ENCODE measurements at regions not wholly inside any gene's neighbourhood (a gene's known extent, or its start where the extent isn't known, plus 50 kb on each side); places are given as distances from the start of the nearest gene placed in this dataset.

DNA sequence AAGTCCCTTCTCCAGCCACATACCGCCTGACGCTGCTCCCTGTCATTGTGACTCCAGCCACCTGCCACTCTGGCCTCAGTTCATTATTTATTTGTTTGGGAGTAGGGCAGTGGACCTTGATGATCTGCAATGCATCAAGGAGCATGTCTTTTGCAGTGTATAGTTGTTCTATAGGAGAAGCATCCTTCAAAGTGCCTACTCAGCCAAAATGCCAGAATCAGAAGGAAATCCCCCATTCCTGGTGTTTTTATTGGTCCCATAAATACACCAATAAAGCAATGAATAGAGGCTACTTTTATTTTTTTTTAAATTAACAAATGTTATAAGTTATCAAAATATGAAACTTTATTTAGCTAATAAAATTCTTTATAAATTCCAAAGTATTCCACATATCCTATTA lies 123.8 kb upstream of the NSMCE3 start:
- H3K27ac ChIP-seq (ENCODE audit: low read depth, low read length): no peak overlapping the region
- no peak overlapping the region for H4K91ac ChIP-seq (replicated peaks; ENCODE audit: insufficient read length, low read length)
- H2AFZ ChIP-seq (ENCODE audit: low read length): no peak overlapping the region
- no peak overlapping the region for H3K56ac ChIP-seq (replicated peaks; ENCODE audit: insufficient read length, low read depth, low read length)
- H2BK20ac ChIP-seq (ENCODE audit: low read length): no peak overlapping the region
- H3K9me3 ChIP-seq (ENCODE audit: insufficient read depth in 2 of 2, low read depth in 1 of 2, low read length in 1 of 2): no peaks in the 10 kb centered on the region
- POLR2A ChIA-PET (ENCODE audit: partially characterized antibody): no interaction called here
- H3K9ac ChIP-seq (replicated peaks in 1 of 4; ENCODE audit: extremely low read depth in 1 of 4, low read depth in 3 of 4, low read length in 3 of 4): no peak overlapping the region
- CTCF ChIA-PET (ENCODE audit: partially characterized antibody): no interaction called here
- no peaks in the 10 kb centered on the region for H3K4me1 ChIP-seq (replicated peaks in 1 of 4; ENCODE audit: control insufficient read depth in 3 of 4, insufficient read depth in 4 of 4, low read length in 3 of 4)
- WGBS, 2 experiments (ENCODE audit: extremely low coverage in 1 of 2, insufficient coverage in 1 of 2, insufficient read length in 1 of 2, insufficient replicate concordance in 2 of 2, low coverage in 1 of 2, low lambda C conversion rate in 2 of 2, missing lambda C conversion rate in 1 of 2): 94% methylated on average over 2 of the region's 2 CpGs; no CpG with 5 or more reads in 1 of the 2 experiments
- no peaks in the 10 kb centered on the region for H3K79me2 ChIP-seq (ENCODE audit: control insufficient read depth in 1 of 2, insufficient read depth in 2 of 2, low read length in 2 of 2)
- no peak for DNase-seq (ENCODE audit: low read depth in 1 of 2, low spot score in 2 of 2)
- no peaks in the 10 kb centered on the region for H3K36me3 ChIP-seq (ENCODE audit: control insufficient read depth in 2 of 4, insufficient read depth in 4 of 4, low read length in 3 of 4)
- H3K4me2 ChIP-seq (ENCODE audit: insufficient read depth in 1 of 2, low read depth in 2 of 2, low read length in 2 of 2): no peak overlapping the region
- H2BK5ac ChIP-seq (ENCODE audit: low read depth, low read length): no peak overlapping the region
- H2AK5ac ChIP-seq (ENCODE audit: low read depth, low read length): no peak overlapping the region
- no peaks in the 10 kb centered on the region for H3K23me2 ChIP-seq (ENCODE audit: low read depth, low read length)
- no peak overlapping the region for H3K4me3 ChIP-seq (ENCODE audit: extremely low read depth in 1 of 4, insufficient read depth in 2 of 4, low read depth in 3 of 4, low read length in 4 of 4)
- no peak overlapping the region for H3K23ac ChIP-seq (ENCODE audit: insufficient read length)
- no peak overlapping the region for H4K8ac ChIP-seq (ENCODE audit: extremely low read depth, insufficient read depth, low read length)
- no peak overlapping the region for H3K4ac ChIP-seq (replicated peaks; ENCODE audit: insufficient read length, low read depth, low read length)
- no peaks in the 10 kb centered on the region for H4K20me1 ChIP-seq (replicated peaks in 1 of 2; ENCODE audit: control insufficient read depth in 1 of 2, insufficient read depth in 2 of 2, low read length in 2 of 2)
- H2BK12ac ChIP-seq (ENCODE audit: low read depth, low read length): no peak overlapping the region
- no peak overlapping the region for H2BK15ac ChIP-seq (ENCODE audit: low read length)
- no peak overlapping the region for H3K14ac ChIP-seq (ENCODE audit: insufficient read length)
- H3K27me3 ChIP-seq (replicated peaks in 1 of 4; ENCODE audit: control insufficient read depth in 3 of 4, extremely low read depth in 1 of 4, insufficient read depth in 3 of 4, low read length in 3 of 4): no peaks in the 10 kb centered on the region
- FAIRE-seq: no peak
- H4K5ac ChIP-seq (ENCODE audit: insufficient read length, low read depth, low read length): no peak overlapping the region
- TF ChIP-seq ZNF274 (IDR thresholded peaks at IDR 0.05; ENCODE audit: borderline replicate concordance, extremely low read depth, low read length) (no peak), RAD21 (IDR thresholded peaks at IDR 0.05 in 1 of 2, conservative IDR thresholded peaks at IDR 0.05 in 1 of 2; ENCODE audit: low read depth in 2 of 2, low read length in 2 of 2) (no peak), TAF1 (IDR thresholded peaks at IDR 0.05; ENCODE audit: low read depth, low read length) (no peak), HDAC6 (IDR thresholded peaks at IDR 0.05; ENCODE audit: low read depth, low read length) (no peak), SUZ12 (IDR thresholded peaks at IDR 0.05; ENCODE audit: low read length) (no peak)
- no peaks in the 10 kb centered on the region for H3K79me1 ChIP-seq (ENCODE audit: low read depth, low read length)
- H3K18ac ChIP-seq (ENCODE audit: extremely low read depth, low read length): no peak overlapping the region
- H2BK120ac ChIP-seq (replicated peaks; ENCODE audit: low read depth, low read length): no peak overlapping the region

Data from H1 (cell line).